ENCODE measurements at regions not wholly inside any gene's neighbourhood (a gene's known extent, or its start where the extent isn't known, plus 50 kb on each side); places are given as distances from the start of the nearest gene placed in this dataset.
"Not testable (repeated sequence)": the region's sequence is repeated elsewhere in the genome, so short reads cannot be mapped to it uniquely, and the experiment has no call there.

DNA sequence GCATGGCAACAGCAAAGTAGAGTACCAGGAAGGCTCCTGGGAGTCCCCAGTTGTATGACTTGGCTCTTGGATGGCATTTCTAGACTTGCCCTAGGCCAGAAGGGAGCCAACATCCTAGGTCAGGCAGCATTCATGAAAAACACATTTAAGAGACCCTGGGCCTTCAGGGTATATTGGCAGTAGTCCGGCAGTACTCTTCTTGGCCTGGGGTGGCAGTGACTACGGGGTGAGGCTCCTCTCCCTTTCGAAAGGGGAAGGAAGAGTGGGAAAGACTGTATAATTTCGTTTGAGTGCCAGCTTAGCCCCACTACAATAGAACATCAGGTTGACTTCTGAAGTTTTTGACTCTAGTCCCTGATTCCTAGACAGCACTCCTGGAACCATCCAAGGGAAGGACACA, 136.4 kb downstream of the ZIC4 start:
- no peak overlapping the region for H3K4me3 ChIP-seq (ENCODE audit: low read depth, low read length)
- TF ChIP-seq, protein P1, sequence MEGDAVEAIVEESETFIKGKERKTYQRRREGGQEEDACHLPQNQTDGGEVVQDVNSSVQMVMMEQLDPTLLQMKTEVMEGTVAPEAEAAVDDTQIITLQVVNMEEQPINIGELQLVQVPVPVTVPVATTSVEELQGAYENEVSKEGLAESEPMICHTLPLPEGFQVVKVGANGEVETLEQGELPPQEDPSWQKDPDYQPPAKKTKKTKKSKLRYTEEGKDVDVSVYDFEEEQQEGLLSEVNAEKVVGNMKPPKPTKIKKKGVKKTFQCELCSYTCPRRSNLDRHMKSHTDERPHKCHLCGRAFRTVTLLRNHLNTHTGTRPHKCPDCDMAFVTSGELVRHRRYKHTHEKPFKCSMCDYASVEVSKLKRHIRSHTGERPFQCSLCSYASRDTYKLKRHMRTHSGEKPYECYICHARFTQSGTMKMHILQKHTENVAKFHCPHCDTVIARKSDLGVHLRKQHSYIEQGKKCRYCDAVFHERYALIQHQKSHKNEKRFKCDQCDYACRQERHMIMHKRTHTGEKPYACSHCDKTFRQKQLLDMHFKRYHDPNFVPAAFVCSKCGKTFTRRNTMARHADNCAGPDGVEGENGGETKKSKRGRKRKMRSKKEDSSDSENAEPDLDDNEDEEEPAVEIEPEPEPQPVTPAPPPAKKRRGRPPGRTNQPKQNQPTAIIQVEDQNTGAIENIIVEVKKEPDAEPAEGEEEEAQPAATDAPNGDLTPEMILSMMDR (conservative IDR thresholded peaks at IDR 0.05; ENCODE audit: low read depth, low read length), result no peak
- DNase-seq (ENCODE audit: low read depth), result no peak

- TF ChIP-seq, protein P1 (conservative IDR thresholded peaks at IDR 0.05; ENCODE audit: low read depth, low read length), result no peak
- no peak overlapping the region for H3K4me3 ChIP-seq (ENCODE audit: low read depth, low read length)
- DNase-seq (ENCODE audit: low read depth), result no peak
Observed at GRCh38 chr3:147267434-147267833, 138.9 kb downstream of the ZIC4 start.

DNA sequence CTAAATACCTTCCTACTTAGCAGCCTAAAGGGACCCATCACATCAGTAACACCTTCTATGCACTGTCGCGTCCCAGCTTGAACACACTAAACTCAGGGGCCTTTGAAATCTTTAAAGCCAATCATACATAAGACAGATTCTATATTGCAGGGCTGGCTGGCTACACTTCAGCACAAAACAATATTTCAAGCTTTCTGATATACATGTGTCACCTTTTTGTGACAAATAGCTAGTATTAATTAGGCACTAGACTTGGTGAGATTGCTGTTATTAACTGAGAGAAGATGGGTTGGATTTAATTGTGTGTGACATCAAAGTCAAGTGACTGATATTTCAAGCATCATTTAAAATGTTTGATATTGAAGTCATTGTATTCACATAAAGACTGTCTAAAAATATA, 148.4 kb downstream of the ZIC4 start:
- no peak overlapping the region for H3K4me3 ChIP-seq (ENCODE audit: low read depth, low read length)
- DNase-seq (ENCODE audit: low read depth), result no peak
- TF ChIP-seq, protein P1 (conservative IDR thresholded peaks at IDR 0.05; ENCODE audit: low read depth, low read length), result no peak

DNA sequence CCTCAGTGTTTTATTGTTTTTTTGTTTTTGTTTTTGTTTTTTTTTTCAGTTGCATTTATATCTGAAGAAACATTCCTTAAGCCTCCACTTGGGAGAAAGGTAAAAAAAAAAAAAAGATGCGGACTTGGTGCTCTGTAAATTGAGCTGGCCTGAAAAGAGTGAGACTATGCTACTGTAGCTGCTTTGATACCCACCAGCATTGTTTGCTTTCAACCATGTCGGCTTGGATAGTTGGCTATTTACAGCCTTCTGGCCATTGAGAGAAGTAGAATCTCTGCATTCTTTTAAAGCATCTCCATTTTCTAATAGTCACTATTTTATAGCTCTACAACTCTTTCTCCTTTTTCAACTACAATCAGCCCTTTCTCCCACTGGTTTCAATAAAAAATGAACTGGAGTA, 149.6 kb downstream of the ZIC4 start:
- TF ChIP-seq, protein P1 (conservative IDR thresholded peaks at IDR 0.05; ENCODE audit: low read depth, low read length), result no peak
- no peak for DNase-seq (ENCODE audit: low read depth)
- no peak overlapping the region for H3K4me3 ChIP-seq (ENCODE audit: low read depth, low read length)

GRCh38 chr3:147246906-147247305, 159.4 kb downstream of the ZIC4 start:
- DNase-seq (ENCODE audit: low read depth), result no peak
- TF ChIP-seq, protein P1 (conservative IDR thresholded peaks at IDR 0.05; ENCODE audit: low read depth, low read length), result no peak
- H3K4me3 ChIP-seq (ENCODE audit: low read depth, low read length), result no peak overlapping the region

DNA sequence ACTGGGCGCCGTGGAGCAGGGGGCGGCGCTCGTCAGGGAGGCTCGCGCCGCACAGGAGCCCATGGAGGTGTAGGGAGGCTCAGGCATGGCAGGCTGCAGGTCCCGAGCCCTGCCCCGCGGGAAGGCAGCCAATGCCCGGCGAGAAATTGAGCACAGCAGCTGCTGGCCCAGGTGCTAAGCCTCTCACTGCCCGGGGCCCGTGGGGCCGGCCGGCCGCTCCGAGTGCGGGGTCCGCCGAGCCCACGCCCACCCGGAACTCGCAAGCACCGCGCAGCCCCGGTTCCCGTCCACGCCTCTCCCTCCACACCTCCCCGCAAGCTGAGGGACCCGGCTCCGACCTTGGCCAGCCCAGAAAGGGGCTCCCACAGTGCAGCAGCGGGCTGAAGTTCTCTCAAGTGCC, 160.7 kb downstream of the ZIC4 start:
- DNase-seq (ENCODE audit: low read depth), result not testable (repeated sequence)

GRCh38 chr3:147245022-147245421, 161.3 kb downstream of the ZIC4 start:
- H3K4me3 ChIP-seq (ENCODE audit: low read depth, low read length); DNase-seq (ENCODE audit: low read depth): not testable (repeated sequence)

More for the DNA sequence above, 160.7 kb downstream of the ZIC4 start:
- H3K4me3 ChIP-seq (ENCODE audit: low read depth, low read length), result not testable (repeated sequence)

- no peak for DNase-seq (ENCODE audit: low read depth)
- TF ChIP-seq, protein P1 (conservative IDR thresholded peaks at IDR 0.05; ENCODE audit: low read depth, low read length), result no peak
- H3K4me3 ChIP-seq (ENCODE audit: low read depth, low read length), result no peak overlapping the region
Observed at GRCh38 chr3:147244397-147244796, 161.9 kb downstream of the ZIC4 start.
